ENCODE measurements at regions not wholly inside any gene's neighbourhood (a gene's known extent, or its start where the extent isn't known, plus 50 kb on each side); places are given as distances from the start of the nearest gene placed in this dataset.
A peak's percentile ranks its signal among the peaks of the same experiment; 100 is the strongest.

GRCh38 chr20:57897156-57897874, 187.5 kb upstream of the PMEPA1 start:
- no peaks in the 10 kb centered on the region for H3K27me3 ChIP-seq
- no peak overlapping the region for H3K4me3 ChIP-seq
- H3K36me3 ChIP-seq, result no peaks in the 10 kb centered on the region
- no peaks in the 10 kb centered on the region for H3K9me3 ChIP-seq (replicated peaks)
- no peak overlapping the region for H3K27ac ChIP-seq
- no peak for DNase-seq
- peaks cover 16% of the 10 kb centered on the region for H3K4me1 ChIP-seq

- Histone ChIP-seq H3K36me3 (no peaks in the 10 kb centered on the region), H3K4me3 (no peak overlapping the region), H3K9me3 (replicated peaks) (no peaks in the 10 kb centered on the region), H3K27me3 (no peaks in the 10 kb centered on the region), H3K4me1 (peaks cover 9% of the 10 kb centered on the region), H3K27ac (no peak overlapping the region)
- DNase-seq, result no peak
These were observed 186.7 kb upstream of the PMEPA1 start for GRCh38 chr20:57896563-57896962.

- Histone ChIP-seq H3K4me1 (peaks cover 9% of the 10 kb centered on the region), H3K36me3 (no peaks in the 10 kb centered on the region), H3K9me3 (replicated peaks) (no peaks in the 10 kb centered on the region), H3K27ac (no peak overlapping the region), H3K4me3 (no peak overlapping the region), H3K27me3 (no peaks in the 10 kb centered on the region)
- no peak for DNase-seq
These were observed 186.2 kb upstream of the PMEPA1 start for GRCh38 chr20:57896017-57896416.

GRCh38 chr20:57895161-57895855, 185.5 kb upstream of the PMEPA1 start:
- H3K4me1 ChIP-seq, result peaks cover 9% of the 10 kb centered on the region
- H3K36me3 ChIP-seq, result no peaks in the 10 kb centered on the region
- H3K4me3 ChIP-seq, result no peak overlapping the region
- H3K9me3 ChIP-seq (replicated peaks), result no peaks in the 10 kb centered on the region
- DNase-seq, result no peak
- H3K27me3 ChIP-seq, result no peaks in the 10 kb centered on the region
- no peak overlapping the region for H3K27ac ChIP-seq

- Histone ChIP-seq H3K4me1 (peaks cover 2% of the 10 kb centered on the region), H3K4me3 (no peak overlapping the region), H3K36me3 (no peaks in the 10 kb centered on the region), H3K9me3 (replicated peaks) (no peaks in the 10 kb centered on the region), H3K27ac (no peak overlapping the region), H3K27me3 (no peaks in the 10 kb centered on the region)
- DNase-seq, result no peak
These were observed 184.7 kb upstream of the PMEPA1 start for GRCh38 chr20:57894522-57894921.

GRCh38 chr20:57894096-57894495, 184.3 kb upstream of the PMEPA1 start:
- Histone ChIP-seq H3K9me3 (replicated peaks) (no peaks in the 10 kb centered on the region), H3K36me3 (no peaks in the 10 kb centered on the region), H3K27ac (no peak overlapping the region), H3K27me3 (no peaks in the 10 kb centered on the region), H3K4me1 (no peaks in the 10 kb centered on the region), H3K4me3 (no peak overlapping the region)
- DNase-seq, result no peak

GRCh38 chr20:57893366-57893999, 183.7 kb upstream of the PMEPA1 start:
- Histone ChIP-seq H3K36me3 (no peaks in the 10 kb centered on the region), H3K4me3 (no peak overlapping the region), H3K4me1 (no peaks in the 10 kb centered on the region), H3K27ac (no peak overlapping the region), H3K9me3 (replicated peaks) (peaks cover under 1% of the 10 kb centered on the region; the same call in 1 of the 2 replicates), H3K27me3 (no peaks in the 10 kb centered on the region)
- DNase-seq, result no peak

GRCh38 chr20:57892471-57892870, 182.7 kb upstream of the PMEPA1 start:
- H3K4me3 ChIP-seq, result no peak overlapping the region
- no peak for DNase-seq
- H3K4me1 ChIP-seq, result no peaks in the 10 kb centered on the region
- peaks cover 5% of the 10 kb centered on the region; the same call in 1 of the 2 replicates for H3K9me3 ChIP-seq (replicated peaks)
- H3K36me3 ChIP-seq, result no peaks in the 10 kb centered on the region
- H3K27ac ChIP-seq, result no peak overlapping the region
- no peaks in the 10 kb centered on the region for H3K27me3 ChIP-seq

- no peaks in the 10 kb centered on the region for H3K36me3 ChIP-seq
- no peak overlapping the region for H3K27ac ChIP-seq
- H3K27me3 ChIP-seq, result no peaks in the 10 kb centered on the region
- no peak for DNase-seq
- H3K4me3 ChIP-seq, result no peak overlapping the region
- peaks cover 5% of the 10 kb centered on the region; the same call in 1 of the 2 replicates for H3K9me3 ChIP-seq (replicated peaks)
- no peaks in the 10 kb centered on the region for H3K4me1 ChIP-seq
These were observed 181.2 kb upstream of the PMEPA1 start for GRCh38 chr20:57891014-57891413.

- H3K36me3 ChIP-seq, result no peaks in the 10 kb centered on the region
- no peaks in the 10 kb centered on the region for H3K4me1 ChIP-seq
- no peak for DNase-seq
- H3K27me3 ChIP-seq, result no peaks in the 10 kb centered on the region
- peaks cover 5% of the 10 kb centered on the region; the same call in 1 of the 2 replicates for H3K9me3 ChIP-seq (replicated peaks)
- no peak overlapping the region for H3K27ac ChIP-seq
- no peak overlapping the region for H3K4me3 ChIP-seq
These were observed 180.5 kb upstream of the PMEPA1 start for GRCh38 chr20:57890202-57890800.

- peaks cover 5% of the 10 kb centered on the region; the same call in 1 of the 2 replicates for H3K9me3 ChIP-seq (replicated peaks)
- H3K36me3 ChIP-seq, result no peaks in the 10 kb centered on the region
- H3K27me3 ChIP-seq, result no peaks in the 10 kb centered on the region
- no peaks in the 10 kb centered on the region for H3K4me1 ChIP-seq
- DNase-seq, result no peak
- no peak overlapping the region for H3K27ac ChIP-seq
- no peak overlapping the region for H3K4me3 ChIP-seq
These were observed 178.8 kb upstream of the PMEPA1 start for GRCh38 chr20:57888591-57888990.

GRCh38 chr20:57884956-57885355, 175.1 kb upstream of the PMEPA1 start:
- Histone ChIP-seq H3K9me3 (replicated peaks) (peaks cover 5% of the 10 kb centered on the region; the same call in 1 of the 2 replicates), H3K27ac (no peak overlapping the region), H3K4me3 (no peak overlapping the region), H3K4me1 (peaks cover 32% of the 10 kb centered on the region), H3K36me3 (no peaks in the 10 kb centered on the region), H3K27me3 (no peaks in the 10 kb centered on the region)
- DNase-seq, result no peak

GRCh38 chr20:57883761-57884160, 173.9 kb upstream of the PMEPA1 start:
- Histone ChIP-seq H3K4me3 (no peak overlapping the region), H3K36me3 (no peaks in the 10 kb centered on the region), H3K4me1 (peaks cover 40% of the 10 kb centered on the region), H3K27ac (no peak overlapping the region), H3K9me3 (replicated peaks) (peaks cover 5% of the 10 kb centered on the region; the same call in 1 of the 2 replicates), H3K27me3 (no peaks in the 10 kb centered on the region)
- peak in 1 of 2 experiments; percentile 1 for DNase-seq

GRCh38 chr20:57883224-57883623, 173.4 kb upstream of the PMEPA1 start:
- Histone ChIP-seq H3K9me3 (replicated peaks) (peaks cover 2% of the 10 kb centered on the region; the same call in 1 of the 2 replicates), H3K4me1 (peaks cover 40% of the 10 kb centered on the region), H3K27me3 (no peaks in the 10 kb centered on the region), H3K36me3 (no peaks in the 10 kb centered on the region), H3K27ac (no peak overlapping the region), H3K4me3 (no peak overlapping the region)
- DNase-seq, result no peak
